HPDE6-E6E7 (cell line): ENCODE measurements at regions not wholly inside any gene's neighbourhood (a gene's known extent, or its start where the extent isn't known, plus 50 kb on each side); places are given as distances from the start of the nearest gene placed in this dataset.
A peak's percentile ranks its signal among the peaks of the same experiment; 100 is the strongest.

ENCODE experiments used
- DNase-seq: peaks from one replicate; pipeline ENCODE4 v3.0.0; 2011; ENCODE audit warnings: missing footprints; ENCODE audit errors: extremely low spot score

GRCh38 chr5:111869681-111870080 is 112.7 kb upstream of the NREP start:
- DNase-seq: no peak

GRCh38 chr5:111865356-111865755 is 108.4 kb upstream of the NREP start:
- DNase-seq: no peak

DNA sequence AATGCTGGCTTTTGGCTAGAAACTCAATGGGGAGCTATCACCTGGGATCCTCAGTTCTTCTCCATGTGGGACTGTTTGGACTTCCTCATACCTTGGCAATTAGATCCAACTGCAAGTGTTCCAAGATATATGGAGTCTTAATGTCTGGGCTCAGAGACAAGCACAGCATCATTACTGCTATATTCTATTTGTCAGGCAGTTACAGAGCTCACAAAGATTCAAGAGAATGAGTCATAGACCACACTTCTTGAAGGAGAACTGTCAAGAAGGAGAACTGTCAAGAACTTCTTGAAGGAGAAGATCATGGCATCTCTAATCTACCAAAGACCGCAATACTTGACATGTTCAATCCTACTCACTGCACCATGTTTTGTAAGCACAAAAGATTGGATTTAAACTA is 106.8 kb upstream of the NREP start:
- DNase-seq: no peak

- no peak for DNase-seq
Observed at GRCh38 chr5:111859533-111860270, 102.7 kb upstream of the NREP start.

- DNase-seq: no peak
Observed at GRCh38 chr5:111859031-111859430, 102.0 kb upstream of the NREP start.

DNA sequence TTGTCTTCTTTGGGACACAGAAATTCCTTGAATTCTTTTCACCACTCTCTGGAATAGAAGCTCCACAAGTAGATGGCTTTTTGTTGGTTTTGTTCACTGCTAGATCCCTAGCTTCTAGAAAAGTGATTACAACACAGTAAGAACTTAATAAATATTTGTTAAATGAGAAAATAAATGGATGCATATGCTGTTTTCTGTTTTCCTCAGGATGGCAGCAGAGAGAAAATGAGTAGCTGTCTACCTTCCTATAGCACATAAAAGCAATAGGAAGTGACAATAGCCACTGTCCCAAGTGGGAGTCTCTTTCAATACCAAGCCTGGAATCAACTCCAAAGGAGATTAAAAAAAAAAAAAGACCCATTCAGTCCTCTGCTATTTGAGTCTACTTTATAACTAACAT is 100.6 kb upstream of the NREP start:
- no peak for DNase-seq

DNA sequence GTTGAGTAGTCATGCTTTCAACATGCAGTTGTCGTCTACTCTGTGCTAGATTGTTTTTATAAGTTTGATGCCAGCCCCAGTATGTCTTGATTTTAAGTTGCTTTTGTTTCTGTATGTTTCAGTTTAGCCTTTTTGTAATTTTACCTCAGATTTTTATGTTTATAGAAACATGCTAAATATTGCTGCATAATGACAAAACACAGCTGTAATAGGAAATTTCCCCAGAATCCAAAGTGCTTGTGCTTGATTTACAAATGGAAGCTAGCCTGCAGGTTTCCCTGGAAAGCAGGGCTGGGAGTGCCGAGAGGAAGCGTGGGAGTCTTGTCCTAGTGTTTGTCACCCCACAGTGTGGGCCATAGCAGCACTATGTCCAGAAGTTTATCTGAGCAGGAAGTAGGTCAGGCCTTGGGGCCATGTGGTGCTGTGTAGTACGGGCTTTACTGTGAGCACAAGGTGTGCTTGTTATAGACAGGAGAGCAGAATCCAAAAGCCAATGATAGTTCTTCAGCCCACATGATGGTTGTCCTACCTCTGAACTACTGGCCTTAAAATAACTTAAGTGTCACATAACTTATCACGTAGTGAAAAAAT is 100.0 kb upstream of the NREP start:
- no peak for DNase-seq

GRCh38 chr5:111855356-111855755 is 98.4 kb upstream of the NREP start:
- DNase-seq: no peak

GRCh38 chr5:111854186-111854585 is 97.2 kb upstream of the NREP start:
- DNase-seq: no peak

DNA sequence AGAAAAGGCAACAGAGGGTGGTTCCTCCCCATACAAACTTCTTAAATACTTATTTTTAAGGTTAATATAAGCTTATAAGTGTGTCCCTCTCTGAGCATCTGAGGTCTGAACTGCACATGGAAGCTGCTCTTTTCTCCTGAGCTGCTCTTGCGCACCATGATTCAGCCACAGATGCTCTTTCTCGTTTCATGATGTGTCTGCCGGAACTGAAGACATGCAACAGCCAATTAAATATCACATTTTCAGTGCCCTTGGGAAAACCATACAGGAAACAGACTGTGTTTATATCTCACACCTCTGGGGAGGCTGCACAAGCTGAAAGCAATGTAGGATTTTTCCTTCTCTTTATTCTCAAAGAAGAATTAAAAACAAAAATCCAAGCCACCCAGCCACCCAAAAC is 96.8 kb upstream of the NREP start:
- DNase-seq: no peak

- DNase-seq: no peak
Observed at GRCh38 chr5:111851631-111852548, 94.9 kb upstream of the NREP start.

GRCh38 chr5:111848476-111848875 is 91.5 kb upstream of the NREP start:
- no peak for DNase-seq

- DNase-seq: no peak
Observed at GRCh38 chr5:111847052-111847925, 90.3 kb upstream of the NREP start.

- no peak for DNase-seq
Observed at GRCh38 chr5:111840036-111840674, 83.2 kb upstream of the NREP start.

- no peak for DNase-seq
Observed at GRCh38 chr5:111839438-111839837, 82.4 kb upstream of the NREP start.

DNA sequence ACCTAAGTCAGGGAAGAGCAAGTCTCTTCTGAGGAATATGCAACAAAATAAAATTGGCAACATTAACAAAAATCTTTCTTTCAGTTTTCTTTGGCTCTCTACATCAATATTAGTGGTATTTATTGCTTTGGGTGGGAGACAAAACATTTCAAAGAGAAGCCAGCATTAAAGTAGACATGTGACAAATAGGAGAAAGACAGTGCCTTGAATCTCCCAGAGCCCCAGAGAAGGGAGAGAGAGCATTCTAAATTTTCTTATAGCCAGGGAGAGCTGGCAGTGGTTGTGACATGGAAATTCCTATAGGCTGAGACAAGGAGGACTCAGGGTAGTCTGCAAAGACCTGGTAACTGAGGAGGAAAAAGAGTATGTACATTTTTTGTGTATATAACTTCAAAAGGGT is 79.4 kb upstream of the NREP start:
- DNase-seq: no peak

GRCh38 chr5:111834926-111835599 is 78.1 kb upstream of the NREP start:
- DNase-seq: no peak

- DNase-seq: peak; percentile 80
Observed at GRCh38 chr5:111830333-111830732, 73.3 kb upstream of the NREP start.

DNA sequence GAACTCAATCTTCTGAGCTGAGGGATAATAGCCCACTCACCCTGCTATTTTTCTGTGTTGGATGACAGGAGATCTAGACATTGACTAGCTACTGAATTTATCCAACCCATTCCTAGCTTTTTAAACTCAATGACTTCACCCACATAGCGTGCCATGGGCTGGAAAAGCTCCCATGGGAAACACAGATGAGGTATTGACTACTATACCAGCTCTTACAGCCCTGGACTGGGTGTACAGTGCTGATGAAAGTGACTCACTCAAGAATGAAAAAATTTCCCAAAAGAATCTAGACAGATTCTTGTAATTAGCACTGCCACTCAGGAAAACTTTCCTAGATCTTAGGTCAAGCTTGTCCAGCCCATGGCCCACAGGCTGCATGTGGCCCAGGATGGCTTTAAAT is 72.7 kb upstream of the NREP start:
- DNase-seq: peak; percentile 15

DNA sequence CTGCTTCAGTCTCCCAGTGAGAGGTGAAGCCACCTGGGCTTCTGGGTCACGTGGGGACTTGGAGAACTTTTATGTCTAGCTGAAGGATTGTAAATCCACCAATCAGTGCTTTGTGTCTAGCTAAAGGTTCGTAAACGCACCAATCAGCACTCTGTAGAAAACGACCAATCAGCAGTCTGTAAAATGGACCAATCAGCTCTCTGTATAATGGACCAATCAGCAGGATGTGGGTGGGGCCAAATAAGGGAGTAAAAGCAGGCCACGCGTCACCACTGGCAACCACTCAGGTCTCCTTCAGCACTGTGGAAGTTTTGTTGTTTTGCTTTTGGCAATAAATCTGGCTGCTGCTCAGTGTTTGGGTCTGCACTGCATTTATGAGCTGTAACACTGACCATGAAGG is 69.1 kb upstream of the NREP start:
- no peak for DNase-seq

- DNase-seq: no peak
Observed at GRCh38 chr5:111820072-111820471, 63.1 kb upstream of the NREP start.
